Fibroblast of gingiva (primary cell): ENCODE measurements at regions not wholly inside any gene's neighbourhood (a gene's known extent, or its start where the extent isn't known, plus 50 kb on each side); places are given as distances from the start of the nearest gene placed in this dataset.

ENCODE experiments used
- DNase-seq: peaks from one replicate; pipeline ENCODE4 v3.0.0-alpha.2; 2011; ENCODE audit warnings: low read depth

- no peak for DNase-seq
Measured at GRCh38 chr6:66940003-66940402, 1233.0 kb upstream of the EYS start.

GRCh38 chr6:66937180-66937579 lies 1230.2 kb upstream of the EYS start:
- DNase-seq = no peak

- no peak for DNase-seq
Measured at GRCh38 chr6:66935612-66936011, 1228.6 kb upstream of the EYS start.

GRCh38 chr6:66931787-66932186 lies 1224.8 kb upstream of the EYS start:
- no peak for DNase-seq

- DNase-seq = peak; percentile 24
Measured at GRCh38 chr6:66930559-66931290, 1223.7 kb upstream of the EYS start.

- no peak for DNase-seq
Measured at GRCh38 chr6:66926060-66926459, 1219.0 kb upstream of the EYS start.

GRCh38 chr6:66913657-66914056 lies 1206.6 kb upstream of the EYS start:
- no peak for DNase-seq

- DNase-seq = no peak
Measured at GRCh38 chr6:66902457-66902856, 1195.4 kb upstream of the EYS start.

- DNase-seq = peak; percentile 25
Measured at GRCh38 chr6:66900133-66901083, 1193.4 kb upstream of the EYS start.

GRCh38 chr6:66897576-66897975 lies 1190.5 kb upstream of the EYS start:
- peak; percentile 1 for DNase-seq

- DNase-seq = no peak
Measured at GRCh38 chr6:66896415-66896814, 1189.4 kb upstream of the EYS start.

- no peak for DNase-seq
Measured at GRCh38 chr6:66883453-66883852, 1176.4 kb upstream of the EYS start.

- no peak for DNase-seq
Measured at GRCh38 chr6:66866801-66867200, 1159.8 kb upstream of the EYS start.

- no peak for DNase-seq
Measured at GRCh38 chr6:66865771-66866170, 1158.7 kb upstream of the EYS start.

- no peak for DNase-seq
Measured at GRCh38 chr6:66861007-66861541, 1154.0 kb upstream of the EYS start.

- DNase-seq = no peak
Measured at GRCh38 chr6:66860328-66860727, 1153.3 kb upstream of the EYS start.

GRCh38 chr6:66858196-66858595 lies 1151.2 kb upstream of the EYS start:
- no peak for DNase-seq

- no peak for DNase-seq
Measured at GRCh38 chr6:66854014-66854413, 1147.0 kb upstream of the EYS start.

GRCh38 chr6:66851930-66852329 lies 1144.9 kb upstream of the EYS start:
- DNase-seq = no peak

- DNase-seq = no peak
Measured at GRCh38 chr6:66849843-66850242, 1142.8 kb upstream of the EYS start.

- no peak for DNase-seq
Measured at GRCh38 chr6:66848244-66848953, 1141.4 kb upstream of the EYS start.

GRCh38 chr6:66838764-66839163 lies 1131.7 kb upstream of the EYS start:
- DNase-seq = no peak
